WTC11 (cell line): ENCODE measurements at regions not wholly inside any gene's neighbourhood (a gene's known extent, or its start where the extent isn't known, plus 50 kb on each side); places are given as distances from the start of the nearest gene placed in this dataset.

Experiments used
- ATF2 ChIP-seq: sonication (generic); formaldehyde crosslinking; IDR thresholded peaks from 2 replicates; pipeline ENCODE4 v1.8.1; 2022; ENCODE audit warnings: low read depth, missing genetic modification reagents, borderline replicate concordance
- CTCF ChIP-seq: fragments of 200-600 bp; IDR thresholded peaks from 2 replicates; pipeline ENCODE4 v1.8.0; 2022; ENCODE audit warnings: antibody characterized with exemption
- E2F4 ChIP-seq: sonication (generic); formaldehyde crosslinking; IDR thresholded peaks from 2 replicates; pipeline ENCODE4 v1.8.1; 2022; ENCODE audit warnings: low read depth, mild to moderate bottlenecking, moderate library complexity, missing genetic modification reagents, borderline replicate concordance
- E2F5 ChIP-seq: sonication (generic); formaldehyde crosslinking; IDR thresholded peaks from 2 replicates; pipeline ENCODE4 v1.8.1; 2022; ENCODE audit warnings: mild to moderate bottlenecking, moderate library complexity, missing genetic modification reagents
- ESRRA ChIP-seq: sonication (generic); formaldehyde crosslinking; IDR thresholded peaks from 2 replicates; pipeline ENCODE4 v1.8.1; 2022; ENCODE audit warnings: mild to moderate bottlenecking, missing genetic modification reagents, borderline replicate concordance
- FOXP4 ChIP-seq: sonication (generic); formaldehyde crosslinking; IDR thresholded peaks from 2 replicates; pipeline ENCODE4 v1.8.0; 2022; ENCODE audit warnings: mild to moderate bottlenecking, missing genetic modification reagents
- NR2C2 ChIP-seq: sonication (generic); formaldehyde crosslinking; IDR thresholded peaks from 2 replicates; pipeline ENCODE4 v1.8.0; 2022; ENCODE audit warnings: mild to moderate bottlenecking, missing genetic modification reagents
- USF1 ChIP-seq: sonication (generic); formaldehyde crosslinking; IDR thresholded peaks from 2 replicates; pipeline ENCODE4 v1.8.0; 2022; ENCODE audit warnings: mild to moderate bottlenecking, missing genetic modification reagents
- USF2 ChIP-seq: sonication (generic); formaldehyde crosslinking; IDR thresholded peaks from 2 replicates; pipeline ENCODE4 v1.8.1; 2023; ENCODE audit warnings: mild to moderate bottlenecking, missing genetic modification reagents, moderate library complexity
- ZBTB21 ChIP-seq: sonication (generic); formaldehyde crosslinking; IDR thresholded peaks from 2 replicates; pipeline ENCODE4 v1.8.1; 2023; ENCODE audit warnings: mild to moderate bottlenecking, missing genetic modification reagents, borderline replicate concordance
- ZNF232 ChIP-seq: sonication (generic); formaldehyde crosslinking; IDR thresholded peaks from 2 replicates; pipeline ENCODE4 v1.8.0; 2022; ENCODE audit warnings: mild to moderate bottlenecking, missing genetic modification reagents
- ZNF423 ChIP-seq: fragments of 250-450 bp; sonication (Bioruptor Pico); IDR thresholded peaks from 2 replicates; pipeline ENCODE4 v2.1.2; 2022; ENCODE audit warnings: mild to moderate bottlenecking, moderate library complexity
- ZNF512 ChIP-seq: sonication (generic); formaldehyde crosslinking; IDR thresholded peaks from 2 replicates; pipeline ENCODE4 v1.8.1; 2022; ENCODE audit warnings: missing genetic modification reagents, borderline replicate concordance
- ZSCAN18 ChIP-seq: fragments of 250-450 bp; sonication (Bioruptor Pico); IDR thresholded peaks from 2 replicates; pipeline ENCODE4 v2.1.2; 2022; ENCODE audit warnings: mild to moderate bottlenecking, moderate library complexity

- TF ChIP-seq USF2 (CRISPR knock-in tag) (no peak), CTCF (no peak), E2F5 (CRISPR knock-in tag) (no peak), FOXP4 (CRISPR knock-in tag) (no peak), E2F4 (no peak), ZNF423 (no peak), ATF2 (no peak), ESRRA (no peak), ZBTB21 (CRISPR knock-in tag) (no peak), ZSCAN18 (CRISPR knock-in tag) (no peak), ZNF512 (CRISPR knock-in tag) (no peak), ZNF232 (no peak), NR2C2 (CRISPR knock-in tag) (no peak), USF1 (CRISPR knock-in tag) (no peak)
Observed at GRCh38 chr13:103335241-103335640, 269.0 kb upstream of the SLC10A2 start.
